IMR-90 (cell line): ENCODE measurements at regions not wholly inside any gene's neighbourhood (a gene's known extent, or its start where the extent isn't known, plus 50 kb on each side); places are given as distances from the start of the nearest gene placed in this dataset.

Experiments
- ATAC-seq: fragments of 200-7000 bp; cut with Tn5 transposase; 2 replicates; pipeline ENCODE4 v1.9.1; 2020; ENCODE audit warnings: low read depth, mild to moderate bottlenecking, moderate library complexity
- BruUV-seq: library from RNA; stranded (reverse); fragments of 400-500 nt; replicated peaks from 2 replicates; lab custom pipeline; 2021; lab: Mats Ljungman, UMichigan
- CTCF ChIA-PET: fragments of 300-600 bp; formaldehyde crosslinking; extraction: SDS; loops from one replicate; lab custom pipeline; 2021; ENCODE audit warnings: antibody characterized with exemption; lab: Yijun Ruan, JAX
- POLR2A ChIA-PET: fragments of 300-600 bp; sonication (Branson Sonifier 250); formaldehyde crosslinking; loops from one replicate; lab custom pipeline; 2022; ENCODE audit warnings: antibody characterized with exemption; ENCODE audit not compliant: unreplicated experiment; lab: Charles Lee
- DNase-seq: peaks from one replicate; pipeline ENCODE4 v3.0.0; 2013
- H2AFZ ChIP-seq: replicated peaks from 2 replicates; pipeline ENCODE3; 2013; ENCODE audit warnings: low read length, mild to moderate bottlenecking; ENCODE audit not compliant: poor library complexity
- H2AK5ac ChIP-seq: 2 replicates; pipeline ENCODE4 v1.6.1; 2013; ENCODE audit warnings: low read depth, low read length, inconsistent platforms
- H2AK9ac ChIP-seq: replicated peaks from 2 replicates; pipeline ENCODE3; 2013; ENCODE audit warnings: mild to moderate bottlenecking, low read depth, low read length, moderate library complexity; ENCODE audit not compliant: poor library complexity
- H2BK120ac ChIP-seq: 2 replicates; pipeline ENCODE4 v1.6.1; 2013; ENCODE audit warnings: low read depth, low read length, inconsistent platforms
- H2BK15ac ChIP-seq: 3 replicates; pipeline ENCODE4 v1.6.1; 2013; ENCODE audit warnings: low read depth, low read length, inconsistent platforms
- H2BK20ac ChIP-seq: 2 replicates; pipeline ENCODE4 v1.6.1; 2013; ENCODE audit warnings: low read depth, mild to moderate bottlenecking, inconsistent platforms, low read length, moderate library complexity
- H2BK5ac ChIP-seq: 2 replicates; pipeline ENCODE4 v1.6.1; 2013; ENCODE audit warnings: mild to moderate bottlenecking, low read depth, low read length, inconsistent platforms; ENCODE audit not compliant: poor library complexity, severe bottlenecking
- H3K14ac ChIP-seq: replicated peaks from 2 replicates; pipeline ENCODE4 v1.6.1; 2013; ENCODE audit warnings: low read depth, low read length, inconsistent platforms
- H3K18ac ChIP-seq: 2 replicates; pipeline ENCODE4 v1.6.1; 2013; ENCODE audit warnings: low read depth, low read length, control low read depth
- H3K23ac ChIP-seq: 2 replicates; pipeline ENCODE4 v1.6.1; 2013; ENCODE audit warnings: low read depth, low read length, inconsistent platforms
- H3K27ac ChIP-seq: 2 replicates; pipeline ENCODE4 v1.5.1; 2013; ENCODE audit warnings: mild to moderate bottlenecking, control low read depth, low read length; ENCODE audit not compliant: insufficient read depth
- H3K27me3 ChIP-seq: 2 replicates; pipeline ENCODE4 v1.6.1; 2013; ENCODE audit warnings: low read length; ENCODE audit not compliant: control insufficient read depth, insufficient read depth
- H3K36me3 ChIP-seq: 2 replicates; pipeline ENCODE4 v1.6.1; 2013; ENCODE audit warnings: low read length, mixed read lengths; ENCODE audit not compliant: control insufficient read depth, insufficient read depth
- H3K4ac ChIP-seq: 2 replicates; pipeline ENCODE4 v1.6.1; 2013; ENCODE audit warnings: low read depth, low read length, inconsistent platforms
- H3K4me1 ChIP-seq: 2 replicates; pipeline ENCODE4 v1.6.1; 2013; ENCODE audit warnings: low read length, mixed read lengths; ENCODE audit not compliant: control insufficient read depth, insufficient read depth
- H3K4me2 ChIP-seq: 2 replicates; pipeline ENCODE4 v1.6.1; 2013; ENCODE audit warnings: low read depth, mild to moderate bottlenecking, control low read depth, low read length, moderate library complexity
- H3K4me3 ChIP-seq: 2 replicates; pipeline ENCODE4 v1.5.1; 2013; ENCODE audit warnings: low read depth, mild to moderate bottlenecking, control low read depth, low read length, moderate library complexity; ENCODE audit not compliant: insufficient read depth
- H3K56ac ChIP-seq: 2 replicates; pipeline ENCODE4 v1.6.1; 2013; ENCODE audit warnings: low read length, inconsistent platforms; ENCODE audit not compliant: insufficient read depth; ENCODE audit errors: extremely low read depth
- H3K79me1 ChIP-seq, 2 experiments: 2 replicates each; pipeline ENCODE4 v1.6.1; 2013; ENCODE audit warnings: low read length in 2 of 2, inconsistent platforms in 1 of 2, low read depth in 1 of 2
- H3K9ac ChIP-seq: 2 replicates; pipeline ENCODE4 v1.6.1; 2013; ENCODE audit warnings: low read depth, low read length, control low read depth
- H3K9me1 ChIP-seq: 2 replicates; pipeline ENCODE4 v1.6.1; 2013; ENCODE audit warnings: low read length, inconsistent platforms; ENCODE audit not compliant: insufficient read depth
- H3K9me3 ChIP-seq: 2 replicates; pipeline ENCODE4 v1.6.1; 2013; ENCODE audit warnings: low read length; ENCODE audit not compliant: control insufficient read depth, insufficient read depth
- H4K20me1 ChIP-seq: 2 replicates; pipeline ENCODE4 v1.6.1; 2013; ENCODE audit warnings: low read length, inconsistent platforms; ENCODE audit not compliant: insufficient read depth
- H4K5ac ChIP-seq: 2 replicates; pipeline ENCODE4 v1.6.1; 2013; ENCODE audit warnings: mild to moderate bottlenecking, low read depth, low read length, control low read depth
- H4K8ac ChIP-seq, 2 experiments: 2 replicates each; pipeline ENCODE4 v1.6.1; 2013; ENCODE audit warnings: low read depth in 2 of 2, low read length in 2 of 2, control low read depth in 1 of 2, inconsistent platforms in 1 of 2
- H4K91ac ChIP-seq: 2 replicates; pipeline ENCODE4 v1.6.1; 2013; ENCODE audit warnings: low read depth, low read length, inconsistent platforms; ENCODE audit not compliant: insufficient read depth
- BHLHE40 ChIP-seq: fragments of 150-350 bp; IDR thresholded peaks from 2 replicates; pipeline ENCODE4 v1.6.1; 2016; ENCODE audit warnings: mild to moderate bottlenecking, low read depth, low read length
- CEBPB ChIP-seq: IDR thresholded peaks from 2 replicates; pipeline ENCODE4 v1.6.1; 2012; ENCODE audit warnings: low read depth, low read length, improper control_type of control experiment
- CHD1 ChIP-seq: IDR thresholded peaks from 2 replicates; pipeline ENCODE4 v1.6.1; 2012; ENCODE audit warnings: low read depth, low read length, improper control_type of control experiment
- CTCF ChIP-seq: conservative IDR thresholded peaks from 2 replicates; pipeline ENCODE4 v1.5.1; 2012; ENCODE audit warnings: mild to moderate bottlenecking, low read depth, low read length, improper control_type of control experiment
- FOS ChIP-seq: fragments of 150-350 bp; IDR thresholded peaks from 2 replicates; pipeline ENCODE4 v1.6.1; 2016; ENCODE audit warnings: low read depth, low read length
- MAFK ChIP-seq: IDR thresholded peaks from 2 replicates; pipeline ENCODE4 v1.6.1; 2012; ENCODE audit warnings: low read depth, low read length, improper control_type of control experiment
- MAZ ChIP-seq: IDR thresholded peaks from 2 replicates; pipeline ENCODE4 v1.6.1; 2012; ENCODE audit warnings: low read depth, mild to moderate bottlenecking, low read length, improper control_type of control experiment, moderate library complexity, borderline replicate concordance
- MXI1 ChIP-seq: IDR thresholded peaks from 2 replicates; pipeline ENCODE4 v1.6.1; 2012; ENCODE audit warnings: low read depth, mild to moderate bottlenecking, low read length, moderate library complexity, borderline replicate concordance
- NFE2L2 ChIP-seq: fragments of 150-350 bp; IDR thresholded peaks from 2 replicates; pipeline ENCODE4 v1.6.1; 2016; ENCODE audit warnings: low read depth, mild to moderate bottlenecking, low read length
- POLR2A ChIP-seq: IDR thresholded peaks from 2 replicates; pipeline ENCODE4 v1.6.1; 2012; ENCODE audit warnings: mild to moderate bottlenecking, low read depth, low read length
- RAD21 ChIP-seq: IDR thresholded peaks from 2 replicates; pipeline ENCODE4 v1.6.1; 2012; ENCODE audit warnings: low read length, improper control_type of control experiment
- RCOR1 ChIP-seq: IDR thresholded peaks from 2 replicates; pipeline ENCODE4 v1.6.1; 2012; ENCODE audit warnings: mild to moderate bottlenecking, low read length, improper control_type of control experiment; ENCODE audit not compliant: insufficient replicate concordance
- RFX5 ChIP-seq: IDR thresholded peaks from 2 replicates; pipeline ENCODE4 v1.8.0; 2012; ENCODE audit warnings: low read depth, mild to moderate bottlenecking, low read length, moderate library complexity
- SMC3 ChIP-seq: fragments of 150-350 bp; IDR thresholded peaks from 2 replicates; pipeline ENCODE4 v1.6.1; 2016; ENCODE audit warnings: low read depth, mild to moderate bottlenecking, antibody characterized with exemption, low read length, moderate library complexity
- USF2 ChIP-seq: fragments of 150-350 bp; IDR thresholded peaks from 2 replicates; pipeline ENCODE4 v1.6.1; 2017; ENCODE audit warnings: mild to moderate bottlenecking, antibody characterized with exemption, low read length, low read depth
- WGBS, 2 experiments: methylation state at CpG; one replicate each; pipeline versions ENCODE4 v1.1.5 to v1.1.7; 2013; ENCODE audit warnings: missing lambda C conversion rate in 2 of 2; ENCODE audit not compliant: insufficient read length in 1 of 2; ENCODE audit errors: extremely low coverage in 2 of 2; 5-methylcytosine and 5-hydroxymethylcytosine counted together
- dilution Hi-C: fragments of 300-500 bp; cut with HindIII; formaldehyde crosslinking; loops from one replicate; pipeline ENCODE4 v1.14.3; 2018; ENCODE audit warnings: low sequenced_read_pairs; ENCODE audit not compliant: unreplicated experiment
- in situ Hi-C: fragments of 300-500 bp; cut with MboI; formaldehyde crosslinking; loops from 3 replicates; pipeline ENCODE4 v1.14.3; 2019; ENCODE audit warnings: low sequenced_read_pairs, inconsistent platforms, mixed read lengths
- intact Hi-C: fragments of 100-400 bp; cut with micrococcal nuclease; formaldehyde crosslinking; loops from 2 replicates; pipeline ENCODE4 v1.10.0; 2022
- TF ChIP-seq, protein P1 (sequence below): fragments of 150-350 bp; IDR thresholded peaks from 2 replicates; pipeline ENCODE4 v1.6.1; 2016; ENCODE audit warnings: low read depth, mild to moderate bottlenecking, low read length, moderate library complexity, borderline replicate concordance

DNA sequence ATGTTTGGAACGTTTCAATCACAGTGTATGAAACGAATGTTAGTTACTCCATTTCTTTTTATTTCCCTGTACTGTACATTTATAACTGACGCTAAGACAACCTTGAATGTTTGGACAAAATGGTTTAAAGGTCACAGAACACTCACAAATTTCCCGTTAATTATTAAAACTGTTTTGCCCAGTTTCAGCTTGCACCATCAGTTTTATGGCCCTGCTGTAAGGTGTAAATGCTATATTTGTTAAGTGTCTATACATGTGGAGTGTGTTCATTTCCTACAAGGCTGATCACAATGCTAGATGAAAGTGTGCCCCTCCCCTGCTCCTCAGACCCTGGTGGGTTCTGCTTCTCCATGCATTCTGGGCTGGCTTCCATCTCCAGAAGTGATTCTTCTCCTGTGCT lies 57.9 kb upstream of the ETS2 start:
- Histone ChIP-seq H3K4me2 (no peak overlapping the region), H3K36me3 (no peaks in the 10 kb centered on the region), H2AK5ac (no peak overlapping the region), H2BK120ac (no peak overlapping the region), H2BK5ac (no peak overlapping the region), H2BK15ac (no peak overlapping the region), H3K4me1 (no peaks in the 10 kb centered on the region), H3K79me1 (no peaks in the 10 kb centered on the region), H3K27ac (no peak overlapping the region), H3K14ac (no peak overlapping the region), H3K4me3 (no peak overlapping the region), H3K56ac (no peak overlapping the region), H3K9me1 (no peaks in the 10 kb centered on the region), H3K4ac (no peak overlapping the region; the same call in 1 of the 2 replicates), H4K20me1 (no peaks in the 10 kb centered on the region), H2AK9ac (no peak overlapping the region), H4K8ac (no peak overlapping the region), H3K27me3 (no peaks in the 10 kb centered on the region), H4K91ac (no peak overlapping the region), H2BK20ac (no peak overlapping the region), H3K18ac (no peak overlapping the region), H3K9ac (no peak overlapping the region), H4K5ac (no peak overlapping the region), H2AFZ (no peak overlapping the region), H3K23ac (no peak overlapping the region), H3K9me3 (no peaks in the 10 kb centered on the region)
- no CpG with 5 or more reads among the region's 4 CpGs for WGBS, 2 experiments
- dilution Hi-C loops, result no loop called here
- ChIA-PET POLR2A (no interaction called here), CTCF (interaction anchor here (0.9 kb wide), 1 partner anchor 11 kb away, joined by 3 read pairs; no protein-coding TSS in a partner anchor)
- no TSS peak for BruUV-seq
- intact Hi-C loops, result no loop called here
- DNase-seq (no peak), ATAC-seq (no peak)
- in situ Hi-C loops, result no loop called here
- no peak for TF ChIP-seq RCOR1
- no peak for TF ChIP-seq POLR2A
- no peak for TF ChIP-seq BHLHE40
- no peak for TF ChIP-seq CHD1
- no peak for TF ChIP-seq SMC3
- TF ChIP-seq NFE2L2, result no peak
- no peak for TF ChIP-seq FOS
- TF ChIP-seq MXI1, result no peak
- TF ChIP-seq RAD21, result no peak
- TF ChIP-seq, protein P1, sequence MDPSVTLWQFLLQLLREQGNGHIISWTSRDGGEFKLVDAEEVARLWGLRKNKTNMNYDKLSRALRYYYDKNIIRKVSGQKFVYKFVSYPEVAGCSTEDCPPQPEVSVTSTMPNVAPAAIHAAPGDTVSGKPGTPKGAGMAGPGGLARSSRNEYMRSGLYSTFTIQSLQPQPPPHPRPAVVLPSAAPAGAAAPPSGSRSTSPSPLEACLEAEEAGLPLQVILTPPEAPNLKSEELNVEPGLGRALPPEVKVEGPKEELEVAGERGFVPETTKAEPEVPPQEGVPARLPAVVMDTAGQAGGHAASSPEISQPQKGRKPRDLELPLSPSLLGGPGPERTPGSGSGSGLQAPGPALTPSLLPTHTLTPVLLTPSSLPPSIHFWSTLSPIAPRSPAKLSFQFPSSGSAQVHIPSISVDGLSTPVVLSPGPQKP, result no peak
- no peak for TF ChIP-seq CEBPB
- TF ChIP-seq CTCF, result no peak
- TF ChIP-seq RFX5, result no peak
- TF ChIP-seq MAFK, result no peak
- TF ChIP-seq USF2, result no peak
- TF ChIP-seq MAZ, result no peak
